Mucosa of rectum (tissue), 2 donors: ENCODE measurements at regions not wholly inside any gene's neighbourhood (a gene's known extent, or its start where the extent isn't known, plus 50 kb on each side); places are given as distances from the start of the nearest gene placed in this dataset.
A peak's percentile ranks its signal among the peaks of the same experiment; 100 is the strongest.
"Not testable (repeated sequence)": the region's sequence is repeated elsewhere in the genome, so short reads cannot be mapped to it uniquely, and the experiment has no call there.

Experiments
- H3K27ac ChIP-seq, 2 donors: one replicate each; pipeline ENCODE4 v1.7.0; 2013; ENCODE audit warnings: inconsistent platforms in 2 of 2, low read depth in 2 of 2, low read length in 2 of 2
- H3K27me3 ChIP-seq, 2 donors: one replicate each; pipeline ENCODE4 v1.7.0; 2013; ENCODE audit warnings: low read length in 2 of 2; ENCODE audit not compliant: control insufficient read depth in 2 of 2, insufficient read depth in 2 of 2
- H3K36me3 ChIP-seq, 2 donors: one replicate each; pipeline ENCODE4 v1.7.0; 2013; ENCODE audit warnings: low read length in 2 of 2; ENCODE audit not compliant: control insufficient read depth in 2 of 2, insufficient read depth in 2 of 2
- H3K4me1 ChIP-seq, 2 donors: one replicate each; pipeline ENCODE4 v1.7.0; 2013; ENCODE audit warnings: low read length in 2 of 2, mild to moderate bottlenecking in 1 of 2; ENCODE audit not compliant: control insufficient read depth in 2 of 2, insufficient read depth in 2 of 2
- H3K4me3 ChIP-seq, 2 donors: one replicate each; pipeline ENCODE4 v1.7.0; 2013; ENCODE audit warnings: low read length in 2 of 2
- H3K9ac ChIP-seq, 2 donors: one replicate each; pipeline ENCODE4 v1.7.0; 2013; ENCODE audit warnings: low read length in 2 of 2, low read depth in 1 of 2, mild to moderate bottlenecking in 1 of 2
- H3K9me3 ChIP-seq, 2 donors: one replicate each; pipeline ENCODE4 v1.7.0; 2013; ENCODE audit warnings: low read length in 2 of 2; ENCODE audit not compliant: control insufficient read depth in 2 of 2
- donor health status: healthy.
- donor health status: Normal muscosa, but diverticular disease.

GRCh38 chr22:44621401-44622146 lies 80.4 kb upstream of the PRR5 start:
- Histone ChIP-seq H3K4me1 (no peaks in the 10 kb centered on the region), H3K9me3 (no peaks in the 10 kb centered on the region), H3K9ac (no peak overlapping the region), H3K27ac (no peak overlapping the region), H3K27me3 (peaks cover 7 to 11% of the 10 kb centered on the region in 2 donors), H3K4me3 (no peak overlapping the region), H3K36me3 (no peaks in the 10 kb centered on the region)

GRCh38 chr22:44620841-44621257 lies 81.2 kb upstream of the PRR5 start:
- H3K36me3 ChIP-seq, result no peaks in the 10 kb centered on the region
- H3K27me3 ChIP-seq, result peaks cover 7 to 11% of the 10 kb centered on the region in 2 donors
- no peak overlapping the region for H3K4me3 ChIP-seq
- no peaks in the 10 kb centered on the region for H3K4me1 ChIP-seq
- H3K27ac ChIP-seq, result no peak overlapping the region
- no peaks in the 10 kb centered on the region for H3K9me3 ChIP-seq
- no peak overlapping the region for H3K9ac ChIP-seq

- no peak overlapping the region for H3K9ac ChIP-seq
- no peaks in the 10 kb centered on the region for H3K4me1 ChIP-seq
- H3K36me3 ChIP-seq, result no peaks in the 10 kb centered on the region
- peaks cover 7 to 11% of the 10 kb centered on the region in 2 donors for H3K27me3 ChIP-seq
- peak overlapping the region in 1 of 2 donors; percentile 26 for H3K4me3 ChIP-seq
- peak overlapping the region in 1 of 2 donors; percentile 9 for H3K27ac ChIP-seq
- H3K9me3 ChIP-seq, result no peaks in the 10 kb centered on the region
Measured at GRCh38 chr22:44620129-44620840, 81.7 kb upstream of the PRR5 start.

GRCh38 chr22:44619560-44620128 lies 82.4 kb upstream of the PRR5 start:
- H3K4me1 ChIP-seq, H3K9ac ChIP-seq, H3K9me3 ChIP-seq, H3K36me3 ChIP-seq: not testable (repeated sequence)
- peak overlapping the region in 1 of 2 donors; percentile 26 for H3K4me3 ChIP-seq
- H3K27me3 ChIP-seq, result peaks cover 7 to 11% of the 10 kb centered on the region in 2 donors
- peak overlapping the region in 1 of 2 donors; percentile 9 for H3K27ac ChIP-seq

DNA sequence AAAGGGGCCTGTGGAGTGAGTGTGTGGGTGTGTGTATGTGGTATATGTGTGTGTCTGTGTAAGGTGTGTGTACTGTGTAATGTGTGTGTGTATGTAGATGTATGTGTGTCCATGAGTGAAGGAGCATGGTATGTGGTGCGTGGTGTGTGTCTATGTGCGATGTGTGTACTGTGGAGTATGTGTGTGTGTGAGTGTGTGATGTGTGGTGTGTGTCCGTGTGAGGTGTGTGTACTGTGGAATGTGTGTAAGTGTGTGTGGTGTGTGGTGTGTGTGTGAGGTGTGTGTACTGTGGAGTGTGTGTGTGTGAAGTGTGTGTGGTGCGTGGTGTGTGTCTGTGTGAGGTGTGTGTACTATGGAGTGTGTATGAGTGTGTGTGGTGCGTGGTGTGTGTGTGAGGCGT lies 83.1 kb upstream of the PRR5 start:
- not testable (repeated sequence) for H3K27ac ChIP-seq, H3K4me1 ChIP-seq, H3K9ac ChIP-seq, H3K9me3 ChIP-seq, H3K36me3 ChIP-seq, H3K4me3 ChIP-seq
- peaks cover 7 to 11% of the 10 kb centered on the region in 2 donors for H3K27me3 ChIP-seq

DNA sequence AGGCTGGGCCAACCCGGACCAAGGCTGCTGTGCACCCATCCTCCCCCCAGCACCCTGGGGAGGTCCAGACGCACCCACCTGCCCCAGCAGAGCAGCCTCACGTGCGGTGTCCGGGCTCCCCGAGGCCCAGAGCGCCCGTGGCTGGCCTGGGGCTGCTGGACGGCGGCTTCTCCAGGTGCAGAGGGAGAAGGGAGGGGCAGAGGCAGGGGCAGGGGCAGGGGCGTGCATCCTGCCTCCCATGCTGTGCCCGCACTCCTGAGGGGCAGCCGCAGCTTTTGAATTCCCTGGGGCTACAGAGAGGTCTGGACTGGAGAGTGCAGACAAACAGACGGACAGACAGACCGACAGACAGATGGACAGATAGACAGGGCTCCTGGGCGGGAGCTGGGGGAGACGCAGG lies 83.6 kb upstream of the PRR5 start:
- Histone ChIP-seq H3K9ac (no peak overlapping the region), H3K27me3 (peaks cover 7 to 11% of the 10 kb centered on the region in 2 donors), H3K4me1 (no peaks in the 10 kb centered on the region), H3K36me3 (no peaks in the 10 kb centered on the region), H3K9me3 (peaks cover 0 to 2% of the 10 kb centered on the region in 2 donors), H3K4me3 (no peak overlapping the region), H3K27ac (no peak overlapping the region)

GRCh38 chr22:44617828-44618227 lies 84.2 kb upstream of the PRR5 start:
- no peak overlapping the region for H3K9ac ChIP-seq

GRCh38 chr22:44616882-44617655 lies 84.9 kb upstream of the PRR5 start:
- no peak overlapping the region for H3K9ac ChIP-seq
- H3K36me3 ChIP-seq, result no peaks in the 10 kb centered on the region
- H3K27me3 ChIP-seq, result peaks cover 7 to 11% of the 10 kb centered on the region in 2 donors
- no peak overlapping the region for H3K4me3 ChIP-seq
- H3K27ac ChIP-seq, result no peak overlapping the region
- no peaks in the 10 kb centered on the region for H3K4me1 ChIP-seq
- H3K9me3 ChIP-seq, result peaks cover 0 to 2% of the 10 kb centered on the region in 2 donors

More at GRCh38 chr22:44617828-44618227, 84.2 kb upstream of the PRR5 start:
- no peak overlapping the region for H3K27ac ChIP-seq
- H3K4me1 ChIP-seq, result no peaks in the 10 kb centered on the region
- peaks cover 7 to 11% of the 10 kb centered on the region in 2 donors for H3K27me3 ChIP-seq
- no peaks in the 10 kb centered on the region for H3K36me3 ChIP-seq
- peaks cover 0 to 2% of the 10 kb centered on the region in 2 donors for H3K9me3 ChIP-seq
- H3K4me3 ChIP-seq, result no peak overlapping the region

GRCh38 chr22:44616461-44616860 lies 85.5 kb upstream of the PRR5 start:
- peaks cover 7 to 11% of the 10 kb centered on the region in 2 donors for H3K27me3 ChIP-seq
- no peak overlapping the region for H3K27ac ChIP-seq
- no peaks in the 10 kb centered on the region for H3K36me3 ChIP-seq
- no peak overlapping the region for H3K9ac ChIP-seq
- no peaks in the 10 kb centered on the region for H3K4me1 ChIP-seq
- H3K4me3 ChIP-seq, result no peak overlapping the region
- peaks cover 1 to 2% of the 10 kb centered on the region in 2 donors for H3K9me3 ChIP-seq
